KMS-11 (cell line): ENCODE measurements at regions not wholly inside any gene's neighbourhood (a gene's known extent, or its start where the extent isn't known, plus 50 kb on each side); places are given as distances from the start of the nearest gene placed in this dataset.
"Not testable (repeated sequence)": the region's sequence is repeated elsewhere in the genome, so short reads cannot be mapped to it uniquely, and the experiment has no call there.

Source experiments
- H2AFZ ChIP-seq: fragments of 200-600 bp; sonication (generic); 2 replicates; pipeline ENCODE4 v1.6.1; 2016; ENCODE audit warnings: antibody characterized with exemption, mixed run types, low read depth
- H3K27ac ChIP-seq: fragments of 200-600 bp; sonication (generic); 2 replicates; pipeline ENCODE4 v1.6.1; 2016; ENCODE audit warnings: mild to moderate bottlenecking, mixed run types
- H3K27me3 ChIP-seq: fragments of 200-600 bp; sonication (generic); 2 replicates; pipeline ENCODE4 v1.6.1; 2017; ENCODE audit warnings: mild to moderate bottlenecking, low read depth, mixed run types, moderate library complexity; ENCODE audit not compliant: insufficient read depth
- H3K36me3 ChIP-seq: fragments of 200-600 bp; sonication (generic); 2 replicates; pipeline ENCODE4 v1.6.1; 2017; ENCODE audit warnings: mild to moderate bottlenecking, mixed run types; ENCODE audit not compliant: insufficient read depth
- H3K4me1 ChIP-seq: fragments of 200-600 bp; sonication (generic); 2 replicates; pipeline ENCODE4 v1.6.1; 2016; ENCODE audit warnings: mild to moderate bottlenecking, low read depth, mixed run types; ENCODE audit not compliant: poor library complexity, severe bottlenecking
- H3K4me2 ChIP-seq: fragments of 200-600 bp; sonication (generic); 2 replicates; pipeline ENCODE4 v1.7.0; 2016; ENCODE audit warnings: mild to moderate bottlenecking, mixed run types
- H3K4me3 ChIP-seq: fragments of 200-600 bp; sonication (generic); IDR thresholded peaks from 2 replicates; pipeline ENCODE4 v1.6.1; 2017; ENCODE audit warnings: low read depth, low read length, mixed read lengths; ENCODE audit not compliant: insufficient read depth
- H3K79me2 ChIP-seq: fragments of 200-600 bp; sonication (generic); 2 replicates; pipeline ENCODE4 v1.6.1; 2016; ENCODE audit warnings: low read depth, mixed run types; ENCODE audit not compliant: insufficient read depth
- H3K9ac ChIP-seq: fragments of 200-600 bp; sonication (generic); 2 replicates; pipeline ENCODE4 v1.6.1; 2016; ENCODE audit warnings: mild to moderate bottlenecking, mixed run types
- H4K20me1 ChIP-seq: fragments of 200-600 bp; sonication (generic); 2 replicates; pipeline ENCODE4 v1.6.1; 2016; ENCODE audit warnings: mild to moderate bottlenecking, mixed run types; ENCODE audit not compliant: insufficient read depth
- CTCF ChIP-seq: fragments of 200-600 bp; sonication (generic); conservative IDR thresholded peaks from 2 replicates; pipeline ENCODE4 v1.6.1; 2017; ENCODE audit warnings: low read depth, mild to moderate bottlenecking, antibody characterized with exemption, low read length, moderate library complexity, mixed read lengths

- Histone ChIP-seq H3K4me3 (no peak overlapping the region), H2AFZ (no peak overlapping the region), H3K4me1 (no peaks in the 10 kb centered on the region), H4K20me1 (no peaks in the 10 kb centered on the region), H3K79me2 (no peaks in the 10 kb centered on the region), H3K27me3 (peaks cover 5% of the 10 kb centered on the region; the same call in 1 of the 2 replicates), H3K36me3 (no peaks in the 10 kb centered on the region), H3K4me2 (no peak overlapping the region), H3K9ac (no peak overlapping the region), H3K27ac (no peak overlapping the region)
- no peak for TF ChIP-seq CTCF
Observed at GRCh38 chr2:240240781-240241180, 100.3 kb upstream of the OTOS start.

DNA sequence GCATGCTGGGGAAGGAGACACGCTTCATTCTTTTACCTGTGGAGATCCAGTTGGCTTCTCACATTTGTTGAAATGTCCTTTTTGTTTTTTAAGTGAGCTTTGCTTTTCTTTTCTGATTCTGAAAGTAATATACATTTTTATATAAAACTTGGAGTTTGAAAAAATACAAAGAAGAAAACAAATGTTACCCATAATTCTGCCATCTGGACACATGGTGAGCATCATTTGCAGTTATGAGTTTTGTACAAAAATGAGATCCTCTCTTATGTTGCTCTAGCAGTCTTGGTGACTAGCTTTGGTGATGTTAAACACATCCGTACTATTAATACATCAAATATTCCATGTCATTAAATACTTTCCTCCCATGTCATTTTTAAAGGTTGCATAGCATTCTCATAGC is 101.1 kb upstream of the OTOS start:
- Histone ChIP-seq H3K4me2 (no peak overlapping the region), H3K4me3 (no peak overlapping the region), H3K9ac (no peak overlapping the region), H4K20me1 (no peaks in the 10 kb centered on the region), H2AFZ (no peak overlapping the region), H3K79me2 (no peaks in the 10 kb centered on the region), H3K4me1 (no peaks in the 10 kb centered on the region), H3K27me3 (peaks cover 5% of the 10 kb centered on the region; the same call in 1 of the 2 replicates), H3K36me3 (no peaks in the 10 kb centered on the region), H3K27ac (no peak overlapping the region)
- no peak for TF ChIP-seq CTCF

DNA sequence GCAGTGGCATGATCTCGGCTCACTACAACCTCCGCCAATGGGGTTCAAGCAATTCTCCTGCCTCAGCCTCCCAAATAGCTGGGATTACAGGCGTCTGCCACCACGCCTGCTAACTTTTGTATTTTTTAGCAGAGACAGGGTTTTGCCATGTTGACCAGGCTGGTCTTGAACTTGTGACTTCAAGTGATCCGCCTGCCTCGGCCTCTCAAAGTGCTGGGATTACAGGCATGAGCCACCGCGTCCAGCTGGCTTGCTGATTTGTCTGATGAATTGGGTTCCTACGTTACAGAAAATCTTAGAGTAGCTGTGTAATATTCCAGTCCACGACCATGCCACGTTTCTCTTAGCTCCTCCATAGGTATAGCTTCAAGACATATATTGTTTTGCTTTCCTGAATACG is 102.6 kb upstream of the OTOS start:
- H3K4me3 ChIP-seq = not testable (repeated sequence)

DNA sequence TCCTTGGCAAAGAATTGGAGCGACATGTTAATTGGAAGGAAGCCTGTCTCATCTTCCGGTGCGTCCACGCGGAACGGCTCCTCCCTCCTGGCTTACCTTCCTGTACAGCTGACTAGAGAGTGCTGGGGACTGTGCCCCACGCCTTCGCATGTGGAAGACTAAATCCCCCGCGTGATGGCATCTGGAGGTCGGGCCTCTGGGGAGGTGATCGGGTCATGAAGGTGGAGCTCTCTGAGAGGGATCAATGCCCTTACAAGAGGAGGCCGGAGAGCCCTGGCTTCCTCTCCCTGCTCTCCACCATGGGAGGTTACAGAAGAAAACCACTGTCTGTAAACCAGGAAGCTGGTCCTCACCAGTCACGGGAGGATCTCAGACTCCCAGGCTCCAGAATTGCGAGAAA is 104.1 kb upstream of the OTOS start:
- Histone ChIP-seq H3K4me1 (no peaks in the 10 kb centered on the region), H3K27ac (no peak overlapping the region), H3K79me2 (no peaks in the 10 kb centered on the region), H3K4me3 (no peak overlapping the region), H2AFZ (no peak overlapping the region), H3K27me3 (peaks cover 5% of the 10 kb centered on the region; the same call in 1 of the 2 replicates), H3K36me3 (no peaks in the 10 kb centered on the region), H3K4me2 (no peak overlapping the region), H3K9ac (no peak overlapping the region), H4K20me1 (no peaks in the 10 kb centered on the region)
- TF ChIP-seq CTCF = no peak

More for the DNA sequence above, 102.6 kb upstream of the OTOS start:
- H3K4me1 ChIP-seq, H3K27ac ChIP-seq, H3K27me3 ChIP-seq, H3K79me2 ChIP-seq, H3K36me3 ChIP-seq, H3K9ac ChIP-seq, H2AFZ ChIP-seq, H3K4me2 ChIP-seq, H4K20me1 ChIP-seq: not testable (repeated sequence)

GRCh38 chr2:240245184-240245583 is 104.7 kb upstream of the OTOS start:
- no peaks in the 10 kb centered on the region for H3K79me2 ChIP-seq
- no peak overlapping the region for H3K9ac ChIP-seq
- H3K27me3 ChIP-seq = peaks cover 5% of the 10 kb centered on the region; the same call in 1 of the 2 replicates
- no peaks in the 10 kb centered on the region for H4K20me1 ChIP-seq
- no peak overlapping the region for H3K4me2 ChIP-seq
- no peaks in the 10 kb centered on the region for H3K36me3 ChIP-seq
- H3K27ac ChIP-seq = no peak overlapping the region
- H3K4me1 ChIP-seq = no peaks in the 10 kb centered on the region
- no peak overlapping the region for H3K4me3 ChIP-seq
- no peak for TF ChIP-seq CTCF
- no peak overlapping the region for H2AFZ ChIP-seq
